HG02798 (cell line): ENCODE measurements at regions not wholly inside any gene's neighbourhood (a gene's known extent, or its start where the extent isn't known, plus 50 kb on each side); places are given as distances from the start of the nearest gene placed in this dataset.

ENCODE experiments used
- ATAC-seq: cut with Tn5 transposase; IDR thresholded peaks from one replicate; pipeline ENCODE4 v1.9.1; 2021; ENCODE audit warnings: mild to moderate bottlenecking; ENCODE audit not compliant: unreplicated experiment, poor library complexity

DNA sequence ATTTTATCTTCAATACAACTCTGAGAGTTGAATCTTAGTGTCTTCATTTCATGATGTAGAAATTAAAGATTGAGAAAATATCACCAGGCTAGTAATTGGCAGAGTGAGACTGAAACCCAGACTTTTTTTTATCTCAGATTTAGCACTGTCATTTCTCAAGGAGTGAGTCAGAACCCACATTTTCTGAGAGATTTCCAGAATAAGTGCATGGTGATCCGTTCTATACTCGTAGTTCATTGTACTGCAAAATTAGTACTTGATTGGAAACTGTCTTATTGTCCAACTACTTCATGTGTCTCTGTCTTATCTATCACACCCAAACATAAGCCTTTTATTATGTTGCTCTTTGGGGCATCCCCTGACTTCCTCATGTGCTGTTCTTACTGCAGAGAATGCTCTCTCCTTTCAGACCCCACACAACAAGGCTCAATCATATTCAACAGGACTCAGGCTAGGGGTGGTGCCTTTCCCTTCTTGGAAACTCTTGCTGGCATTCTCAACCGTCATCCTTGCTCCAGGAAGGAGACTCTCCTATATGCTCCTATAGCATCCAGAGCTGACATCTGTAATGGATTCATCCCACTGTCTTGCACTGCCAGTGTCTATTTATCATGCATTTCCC is 76.7 kb upstream of the BLID start:
- no peak for ATAC-seq

DNA sequence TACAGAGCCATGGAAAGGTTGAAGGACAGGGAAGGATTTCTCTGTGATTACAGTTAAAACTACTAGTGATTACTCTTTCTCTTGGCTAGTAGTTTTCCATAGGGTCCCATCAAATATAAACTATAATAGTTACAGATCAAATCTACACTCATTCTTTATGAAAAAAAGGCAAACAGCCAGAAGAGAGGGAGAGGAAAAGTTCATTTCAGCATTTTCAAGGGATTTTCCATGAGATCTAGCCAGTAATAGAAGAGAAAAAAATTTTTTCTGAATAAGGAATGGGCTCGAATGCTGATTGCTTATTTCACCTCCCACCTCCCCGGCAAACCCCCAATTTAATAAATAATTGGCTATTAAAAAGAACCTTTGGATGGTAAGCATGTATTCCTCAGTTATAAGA is 74.8 kb upstream of the BLID start:
- ATAC-seq: no peak

DNA sequence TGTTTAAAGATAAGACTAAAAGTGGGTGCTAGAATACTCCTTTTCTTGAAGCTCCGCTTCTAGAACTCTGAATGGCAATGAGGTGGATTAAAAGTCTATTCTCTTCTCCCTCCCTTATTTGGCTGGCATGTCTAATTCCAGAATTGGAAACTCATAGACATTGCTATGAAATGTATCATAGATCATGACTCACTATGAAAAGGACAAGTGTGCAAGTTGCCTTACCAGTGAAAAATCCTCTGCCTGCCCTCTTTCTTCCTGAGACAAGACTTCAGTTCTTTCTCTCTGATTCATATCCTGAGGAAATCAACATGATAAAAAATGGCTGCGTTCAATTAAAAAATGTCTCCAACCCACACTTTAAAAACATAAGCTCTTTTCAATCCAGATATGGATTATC is 73.2 kb upstream of the BLID start:
- ATAC-seq: no peak

DNA sequence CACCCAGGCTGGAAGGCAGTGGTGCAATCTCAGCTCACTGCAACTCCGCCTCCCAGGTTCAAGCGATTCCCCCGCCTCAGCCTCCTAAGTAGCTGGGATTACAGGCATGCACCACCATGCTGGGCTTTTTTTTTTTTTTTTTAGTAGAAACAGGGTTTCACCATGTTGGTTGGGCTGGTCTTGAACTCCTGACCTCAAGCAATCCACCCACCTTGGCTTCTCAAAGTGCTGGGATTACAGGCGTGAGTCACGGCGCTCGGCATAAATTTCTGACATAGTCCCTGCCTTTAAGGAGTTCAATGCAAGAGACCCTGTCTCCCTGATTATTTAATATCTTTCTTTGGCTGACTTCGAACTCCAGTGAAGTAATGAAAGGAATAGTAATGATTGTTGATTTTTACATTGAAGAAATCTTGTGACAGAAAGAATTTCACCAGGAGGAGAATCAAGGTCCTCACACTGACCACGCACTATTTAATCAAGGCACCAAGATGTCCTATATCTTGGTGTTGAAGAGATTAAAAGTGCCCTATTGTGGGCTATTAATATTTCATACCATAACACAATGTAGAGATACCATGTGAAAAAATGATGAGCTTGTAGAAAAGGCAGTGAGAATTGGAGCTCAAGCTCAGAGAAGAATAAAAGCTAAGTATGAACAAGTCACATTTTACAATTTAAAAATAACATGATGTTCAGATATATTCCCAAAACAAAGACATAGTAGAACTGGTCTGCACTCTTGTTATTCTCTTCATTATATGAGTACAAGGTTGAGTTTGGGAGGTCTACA is 71.6 kb upstream of the BLID start:
- ATAC-seq: no peak

GRCh38 chr11:122186439-122187080 is 70.5 kb upstream of the BLID start:
- no peak for ATAC-seq

GRCh38 chr11:122183933-122184332 is 67.9 kb upstream of the BLID start:
- no peak for ATAC-seq

DNA sequence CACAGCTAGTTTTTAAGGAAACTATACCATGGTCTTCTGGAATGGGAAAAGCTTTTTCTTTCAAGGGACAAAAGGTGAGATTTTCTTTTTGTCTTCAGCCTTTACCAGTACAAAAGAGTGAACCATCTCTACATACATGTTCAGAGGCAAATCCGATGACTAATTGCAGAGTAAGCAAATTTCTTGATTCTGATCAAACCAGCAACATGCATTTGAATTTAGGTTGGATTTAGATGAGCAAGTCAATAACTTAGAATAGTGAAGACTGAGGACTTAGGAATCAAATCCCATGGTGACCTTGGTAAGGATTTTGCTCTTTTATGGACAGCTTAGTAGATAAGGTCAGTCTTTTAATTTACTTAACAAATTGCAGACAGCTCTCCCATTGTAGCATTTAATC is 65.9 kb upstream of the BLID start:
- ATAC-seq: no peak

DNA sequence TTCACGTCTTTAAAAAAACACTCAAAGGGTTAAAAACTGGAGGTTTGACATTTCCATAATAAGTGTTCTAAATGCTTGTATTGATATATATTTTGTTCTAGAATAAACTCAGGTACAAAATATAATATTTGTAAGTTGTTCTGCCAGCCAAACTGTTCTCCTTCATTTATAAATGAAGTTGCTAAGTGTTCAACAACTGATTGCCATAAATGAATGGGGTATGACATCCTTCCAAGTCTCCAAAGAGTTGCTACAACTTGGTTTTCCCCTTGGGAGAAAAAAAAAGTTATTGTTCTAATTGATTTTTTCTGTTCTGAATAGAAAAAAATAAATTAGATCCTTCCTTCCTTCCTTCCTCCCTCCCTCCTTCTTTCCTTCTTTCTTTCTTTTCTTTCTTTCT is 65.4 kb upstream of the BLID start:
- ATAC-seq: no peak

DNA sequence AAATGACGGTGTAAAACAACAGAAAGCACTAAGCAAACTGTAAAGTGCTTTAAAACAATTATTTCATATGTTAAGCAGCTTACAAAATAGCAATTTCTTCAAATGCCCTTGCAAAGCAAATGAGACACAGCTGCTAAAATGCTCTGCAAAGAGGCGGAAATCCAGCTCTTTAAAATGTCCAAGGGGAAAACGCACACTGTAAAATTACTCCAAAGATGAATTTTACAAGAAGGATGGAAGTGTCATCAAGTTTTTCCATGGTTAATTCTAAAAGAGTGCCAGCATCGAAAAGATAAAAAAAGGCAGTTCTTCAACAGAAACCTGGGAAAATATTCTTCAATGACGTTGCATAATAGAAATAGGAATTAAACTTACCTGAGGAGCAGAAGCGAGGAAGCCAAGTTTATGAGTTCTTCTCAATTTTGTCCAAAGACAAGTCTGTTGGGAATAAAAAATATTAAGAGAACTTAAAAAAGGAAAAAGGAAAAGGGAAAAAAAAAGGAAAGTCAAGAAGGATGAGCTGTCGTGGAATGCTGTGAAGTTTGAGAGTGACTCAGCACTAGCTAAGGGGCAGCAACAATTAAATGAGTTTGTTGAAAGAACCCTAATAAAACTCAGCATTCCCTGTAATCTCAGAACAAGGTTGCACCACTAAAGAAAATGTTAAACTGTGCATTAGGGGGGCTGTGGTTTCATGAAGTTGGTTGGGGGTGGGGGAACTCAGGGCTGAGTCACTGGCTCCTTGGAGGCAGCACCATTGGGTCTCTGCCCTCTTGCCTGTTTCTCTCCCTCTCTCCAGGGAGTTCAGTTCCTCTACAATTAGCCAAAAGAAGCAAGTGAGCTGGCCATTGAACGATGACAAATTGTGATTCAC is 64.2 kb upstream of the BLID start:
- no peak for ATAC-seq

- no peak for ATAC-seq
These were observed 62.8 kb upstream of the BLID start for GRCh38 chr11:122178795-122179194.

GRCh38 chr11:122177238-122177637 is 61.2 kb upstream of the BLID start:
- no peak for ATAC-seq

- no peak for ATAC-seq
These were observed 60.6 kb upstream of the BLID start for GRCh38 chr11:122176651-122177050.

GRCh38 chr11:122175306-122175705 is 59.3 kb upstream of the BLID start:
- no peak for ATAC-seq

- ATAC-seq: no peak
These were observed 57.6 kb upstream of the BLID start for GRCh38 chr11:122173587-122173986.

GRCh38 chr11:122173074-122173450 is 57.0 kb upstream of the BLID start:
- no peak for ATAC-seq

- ATAC-seq: no peak
These were observed 56.5 kb upstream of the BLID start for GRCh38 chr11:122172352-122173073.

DNA sequence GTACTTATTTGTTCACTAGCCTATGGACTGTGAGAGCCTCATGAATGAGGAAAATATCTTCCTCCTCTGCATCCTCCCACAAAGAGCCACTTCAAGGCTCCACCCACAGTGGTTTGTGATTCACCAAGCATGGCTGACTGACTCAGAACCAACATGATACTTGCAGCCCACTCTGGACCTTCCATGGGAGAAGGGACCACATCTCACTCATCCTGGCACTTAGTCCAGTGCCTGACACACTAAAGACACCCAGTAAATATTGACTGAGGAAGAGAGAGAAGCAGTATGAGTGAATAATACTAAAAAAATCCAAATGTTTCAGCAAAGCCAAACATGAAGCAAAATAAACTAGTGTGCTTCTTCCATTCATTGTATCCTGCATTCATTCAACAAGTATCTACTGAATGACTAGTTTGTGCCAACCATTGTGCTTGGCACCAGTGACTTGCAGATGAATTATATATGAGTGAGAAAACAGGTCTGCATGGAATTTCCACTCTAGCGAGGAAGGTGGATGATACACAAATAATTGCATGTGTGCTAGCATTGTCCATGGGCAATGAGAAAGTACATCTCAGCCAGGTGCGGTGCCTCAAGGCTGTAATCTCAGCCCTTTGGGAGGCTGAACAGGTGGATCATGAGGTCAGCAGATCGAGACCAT is 54.9 kb upstream of the BLID start:
- no peak for ATAC-seq

DNA sequence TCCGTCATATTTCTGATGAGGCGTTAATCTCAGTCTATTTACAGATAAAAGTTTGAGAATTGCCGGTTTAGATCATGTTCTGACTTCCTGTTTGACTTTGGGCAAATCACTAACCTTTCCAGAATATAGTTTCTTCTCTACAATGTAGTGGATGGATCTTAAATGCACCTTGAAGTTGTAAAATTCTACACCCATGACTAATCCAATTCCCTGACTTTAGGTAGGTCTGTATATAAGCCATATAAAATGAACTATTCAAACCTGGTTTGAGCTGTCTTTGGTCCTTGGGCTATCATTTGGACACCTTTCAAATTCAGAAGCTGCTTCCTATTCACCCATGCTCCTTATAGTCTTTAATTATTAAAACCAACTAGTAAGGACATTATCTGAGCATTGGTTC is 52.2 kb upstream of the BLID start:
- no peak for ATAC-seq

DNA sequence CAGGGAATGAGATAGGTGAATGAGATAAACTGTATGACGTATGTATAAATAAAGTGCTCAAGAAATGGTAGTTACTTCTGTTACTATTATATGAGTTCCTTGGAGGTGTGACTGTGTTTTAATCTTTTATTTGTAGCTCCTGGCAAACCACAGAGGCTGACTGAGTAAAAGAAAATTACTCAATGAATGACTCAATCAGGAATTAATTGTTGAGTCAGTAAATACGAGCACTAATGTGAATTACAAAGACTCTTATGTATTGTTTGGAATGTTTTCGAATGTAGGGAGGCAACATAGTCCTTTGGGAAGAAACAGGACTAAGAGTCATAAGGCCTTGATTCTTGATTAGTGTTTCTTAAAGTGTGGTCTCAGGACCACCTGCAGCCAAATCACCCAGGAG is 51.1 kb upstream of the BLID start:
- ATAC-seq: no peak
